VCaP (cell line): ENCODE measurements at regions not wholly inside any gene's neighbourhood (a gene's known extent, or its start where the extent isn't known, plus 50 kb on each side); places are given as distances from the start of the nearest gene placed in this dataset.

Source experiments
- H3K27ac ChIP-seq: fragments of 450-650 bp; 2 replicates; pipeline ENCODE4 v1.5.1; 2017
- CTCF ChIP-seq: fragments of 450-650 bp; conservative IDR thresholded peaks from 2 replicates; pipeline ENCODE4 v1.5.1; 2017; ENCODE audit warnings: mild to moderate bottlenecking, moderate library complexity

DNA sequence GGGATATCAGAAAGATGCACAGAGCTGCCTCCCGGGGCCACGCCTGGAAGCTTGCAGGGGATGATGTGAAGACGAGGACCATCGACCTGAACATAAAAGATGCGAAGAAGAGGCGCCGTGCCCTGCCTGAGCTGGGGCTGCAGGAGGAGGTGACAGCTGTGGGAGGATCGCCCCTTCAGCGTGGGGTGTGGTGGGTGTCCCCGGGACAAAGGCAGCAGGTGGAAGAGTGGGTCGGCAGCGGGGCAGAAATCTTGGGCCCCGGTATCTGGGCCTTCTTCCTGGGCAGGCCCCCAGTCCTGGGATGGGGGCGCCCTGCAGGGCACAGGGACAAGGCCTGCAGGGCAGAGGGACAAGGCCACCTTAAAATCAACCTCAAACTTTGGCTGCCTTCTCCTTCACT is 134.9 kb downstream of the OR13A1 start:
- H3K27ac ChIP-seq = no peak overlapping the region
- TF ChIP-seq CTCF = no peak

- H3K27ac ChIP-seq = no peak overlapping the region
- no peak for TF ChIP-seq CTCF
These were observed 134.2 kb downstream of the OR13A1 start for GRCh38 chr10:45180946-45181875.

- no peak for TF ChIP-seq CTCF
- no peak overlapping the region for H3K27ac ChIP-seq
These were observed 132.2 kb downstream of the OR13A1 start for GRCh38 chr10:45183174-45183573.

GRCh38 chr10:45197816-45198485 is 117.5 kb downstream of the OR13A1 start:
- no peak for TF ChIP-seq CTCF
- no peak overlapping the region for H3K27ac ChIP-seq

- no peak for TF ChIP-seq CTCF
- no peak overlapping the region for H3K27ac ChIP-seq
These were observed 116.8 kb downstream of the OR13A1 start for GRCh38 chr10:45198486-45199204.

DNA sequence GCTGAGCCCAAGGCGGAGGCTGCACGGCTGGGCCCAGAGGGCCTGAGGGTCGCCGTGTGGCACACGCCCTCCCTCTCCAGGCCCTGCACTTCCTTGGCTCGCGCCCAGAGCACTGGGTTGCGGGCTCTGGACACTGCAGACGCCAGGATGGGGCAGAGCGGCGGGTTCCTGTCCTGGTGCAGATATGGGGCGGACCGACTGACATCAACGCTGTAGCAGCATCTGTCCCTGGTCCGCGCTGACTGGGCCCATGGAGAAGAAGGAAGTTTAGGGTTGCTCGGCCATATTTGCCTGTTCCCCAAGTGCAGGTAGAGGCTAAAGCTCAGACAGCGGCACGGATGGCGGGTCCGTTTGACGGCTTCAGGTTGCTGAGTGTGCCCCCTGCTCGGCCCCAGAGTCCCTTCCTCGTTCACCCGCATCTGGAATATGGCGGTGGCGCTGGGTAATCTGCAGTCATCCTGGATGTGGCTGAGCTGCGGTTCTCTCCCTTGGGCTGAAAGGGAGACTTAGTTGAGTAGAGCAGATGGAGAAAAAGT is 116.1 kb downstream of the OR13A1 start:
- H3K27ac ChIP-seq = no peak overlapping the region
- no peak for TF ChIP-seq CTCF

DNA sequence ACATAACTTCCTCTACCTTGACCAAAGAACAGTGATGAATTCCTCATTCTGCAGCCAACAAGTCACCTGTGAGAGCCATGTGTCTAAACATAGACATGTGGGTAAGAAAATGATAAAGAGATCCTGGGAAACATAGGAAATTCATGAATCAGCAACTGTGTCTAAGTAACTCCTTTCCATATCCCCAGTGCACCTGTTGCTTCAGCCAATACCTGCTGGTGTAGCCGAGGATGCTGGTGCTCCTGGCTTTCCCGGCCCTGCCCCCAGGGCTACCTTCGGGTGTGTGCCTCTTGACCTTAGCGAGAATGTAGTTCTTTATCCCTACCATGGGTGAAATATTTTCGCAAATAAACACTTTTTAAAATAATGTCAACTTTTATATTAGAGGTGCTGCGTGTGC is 114.1 kb downstream of the OR13A1 start:
- no peak for TF ChIP-seq CTCF
- H3K27ac ChIP-seq = no peak overlapping the region
